Osteoblast (primary cell): ENCODE measurements at regions not wholly inside any gene's neighbourhood (a gene's known extent, or its start where the extent isn't known, plus 50 kb on each side); places are given as distances from the start of the nearest gene placed in this dataset. TPM values are rescaled to one million over a fixed set of nuclear protein-coding genes. Genes with fewer than 3 reads are reported as not detected.

Experiments
- DNase-seq: peaks from one replicate; pipeline ENCODE4 v3.0.0; 2011; ENCODE audit warnings: low spot score, mixed read lengths; ENCODE audit not compliant: insufficient read length; ENCODE audit errors: missing footprints
- H2AFZ ChIP-seq: 2 replicates; pipeline ENCODE4 v1.6.0; 2011; ENCODE audit warnings: mild to moderate bottlenecking, low read length
- H3K27ac ChIP-seq: 2 replicates; pipeline ENCODE4 v1.5.1; 2011; ENCODE audit warnings: mild to moderate bottlenecking, low read depth, low read length, moderate library complexity
- H3K27me3 ChIP-seq: 2 replicates; pipeline ENCODE4 v1.6.0; 2012; ENCODE audit warnings: mild to moderate bottlenecking, control low read depth, inconsistent platforms, low read length, moderate library complexity; ENCODE audit not compliant: insufficient read depth
- H3K36me3 ChIP-seq: 2 replicates; pipeline ENCODE4 v1.5.1; 2011; ENCODE audit warnings: mild to moderate bottlenecking, low read length, control low read depth, moderate library complexity; ENCODE audit not compliant: insufficient read depth
- H3K4me1 ChIP-seq: 2 replicates; pipeline ENCODE4 v1.5.1; 2011; ENCODE audit warnings: mild to moderate bottlenecking, low read length, control low read depth, moderate library complexity; ENCODE audit not compliant: insufficient read depth
- H3K4me2 ChIP-seq: 2 replicates; pipeline ENCODE4 v1.6.0; 2011; ENCODE audit warnings: mild to moderate bottlenecking, low read length; ENCODE audit not compliant: insufficient read depth
- H3K4me3 ChIP-seq: fragments of 200-600 bp; sonication (generic); 3 replicates; pipeline ENCODE4 v1.5.1; 2012; ENCODE audit warnings: mild to moderate bottlenecking, low read length, inconsistent platforms; ENCODE audit not compliant: insufficient read depth
- H3K79me2 ChIP-seq: 2 replicates; pipeline ENCODE4 v1.6.0; 2012; ENCODE audit warnings: mild to moderate bottlenecking, low read length, control low read depth, inconsistent platforms; ENCODE audit not compliant: insufficient read depth
- H3K9me3 ChIP-seq: 2 replicates; pipeline ENCODE4 v1.5.1; 2011; ENCODE audit warnings: low read depth, low read length, control low read depth
- H4K20me1 ChIP-seq: 2 replicates; pipeline ENCODE4 v1.6.0; 2012; ENCODE audit warnings: mild to moderate bottlenecking, low read length, control low read depth; ENCODE audit not compliant: insufficient read depth
- small RNA-seq: library from RNA; depleted of rRNA; stranded (forward); fragments of <200 nt; gene quantifications from one replicate; pipeline ENCODE3, GENCODE V24; 2012
- TF ChIP-seq, protein P1 (sequence below): IDR thresholded peaks from 2 replicates; pipeline ENCODE4 v1.5.1; 2011; ENCODE audit warnings: mild to moderate bottlenecking, low read depth, low read length, moderate library complexity; ENCODE audit errors: extremely low read depth

DNA sequence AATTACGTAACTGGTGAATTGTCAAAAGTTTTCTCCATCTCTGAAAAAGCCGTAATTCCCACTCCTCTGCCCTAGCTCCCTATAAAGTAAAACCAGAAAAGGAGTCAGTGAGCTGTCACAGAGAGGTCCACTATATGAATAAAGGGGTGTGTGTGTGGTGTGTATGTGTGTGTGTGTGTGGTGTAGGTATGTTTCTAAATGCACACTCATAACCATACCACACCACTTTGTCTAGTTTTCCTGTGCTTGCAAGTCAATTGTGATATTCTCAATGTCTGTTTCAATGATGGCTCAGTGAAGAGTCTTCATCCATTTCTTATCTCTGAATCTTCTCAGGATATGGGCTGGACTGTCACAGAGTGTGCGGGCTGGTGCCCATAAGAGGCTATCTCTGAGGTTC, 54.8 kb upstream of the CCDC68 start:
- no peaks in the 10 kb centered on the region for H3K27me3 ChIP-seq
- no peaks in the 10 kb centered on the region for H3K36me3 ChIP-seq
- no peak overlapping the region for H3K4me3 ChIP-seq
- TF ChIP-seq, protein P1, sequence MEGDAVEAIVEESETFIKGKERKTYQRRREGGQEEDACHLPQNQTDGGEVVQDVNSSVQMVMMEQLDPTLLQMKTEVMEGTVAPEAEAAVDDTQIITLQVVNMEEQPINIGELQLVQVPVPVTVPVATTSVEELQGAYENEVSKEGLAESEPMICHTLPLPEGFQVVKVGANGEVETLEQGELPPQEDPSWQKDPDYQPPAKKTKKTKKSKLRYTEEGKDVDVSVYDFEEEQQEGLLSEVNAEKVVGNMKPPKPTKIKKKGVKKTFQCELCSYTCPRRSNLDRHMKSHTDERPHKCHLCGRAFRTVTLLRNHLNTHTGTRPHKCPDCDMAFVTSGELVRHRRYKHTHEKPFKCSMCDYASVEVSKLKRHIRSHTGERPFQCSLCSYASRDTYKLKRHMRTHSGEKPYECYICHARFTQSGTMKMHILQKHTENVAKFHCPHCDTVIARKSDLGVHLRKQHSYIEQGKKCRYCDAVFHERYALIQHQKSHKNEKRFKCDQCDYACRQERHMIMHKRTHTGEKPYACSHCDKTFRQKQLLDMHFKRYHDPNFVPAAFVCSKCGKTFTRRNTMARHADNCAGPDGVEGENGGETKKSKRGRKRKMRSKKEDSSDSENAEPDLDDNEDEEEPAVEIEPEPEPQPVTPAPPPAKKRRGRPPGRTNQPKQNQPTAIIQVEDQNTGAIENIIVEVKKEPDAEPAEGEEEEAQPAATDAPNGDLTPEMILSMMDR: no peak
- no peaks in the 10 kb centered on the region for H4K20me1 ChIP-seq
- no peak for DNase-seq
- peaks cover 5% of the 10 kb centered on the region for H3K4me1 ChIP-seq
- no peak overlapping the region for H2AFZ ChIP-seq
- no peak overlapping the region for H3K27ac ChIP-seq
- H3K4me2 ChIP-seq: no peak overlapping the region
- H3K9me3 ChIP-seq: no peaks in the 10 kb centered on the region
- H3K79me2 ChIP-seq: no peaks in the 10 kb centered on the region

DNA sequence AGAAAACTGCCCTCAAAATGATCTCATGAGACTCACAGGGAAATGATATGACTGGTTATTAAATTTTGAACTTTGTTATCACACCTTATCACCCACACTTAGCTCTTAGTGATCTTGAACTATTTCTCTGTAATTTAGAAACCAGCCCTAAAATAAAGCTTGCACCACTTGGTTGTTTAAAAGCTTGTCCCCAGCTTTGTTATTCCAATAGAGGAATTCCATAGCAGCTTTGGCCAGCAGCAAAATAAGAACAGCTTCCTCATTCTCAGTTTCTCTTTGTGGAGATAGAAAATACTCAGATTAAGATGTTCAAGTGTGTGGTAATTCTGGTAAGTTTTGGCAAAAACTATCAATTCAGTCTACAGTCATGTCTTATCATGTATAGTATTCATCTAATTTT, 54.4 kb upstream of the CCDC68 start:
- TF ChIP-seq, protein P1: no peak
- H3K4me3 ChIP-seq: no peak overlapping the region

DNA sequence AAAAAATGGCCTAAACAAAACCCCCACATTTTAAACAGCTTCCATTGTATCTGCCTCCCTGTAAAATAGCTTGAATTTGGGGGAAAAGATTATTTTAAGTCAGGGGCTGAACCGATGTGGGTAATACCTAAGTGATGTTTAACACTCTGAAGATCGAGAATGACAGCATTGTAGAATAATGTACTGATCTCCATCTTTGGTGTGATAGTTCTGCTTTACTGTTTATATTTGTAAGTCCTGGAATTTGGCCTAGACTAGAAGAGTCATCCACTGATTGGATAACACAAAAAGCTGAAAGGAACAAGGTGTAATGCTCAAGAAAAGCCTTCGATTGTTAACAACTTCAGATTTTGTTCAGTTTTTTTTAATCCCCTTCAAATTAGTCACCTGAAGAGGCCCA, 53.8 kb upstream of the CCDC68 start:
- Histone ChIP-seq H3K4me3 (no peak overlapping the region), H3K27me3 (no peaks in the 10 kb centered on the region), H2AFZ (no peak overlapping the region), H3K4me1 (no peaks in the 10 kb centered on the region), H3K36me3 (no peaks in the 10 kb centered on the region), H4K20me1 (no peaks in the 10 kb centered on the region), H3K4me2 (no peak overlapping the region), H3K27ac (no peak overlapping the region), H3K9me3 (no peaks in the 10 kb centered on the region), H3K79me2 (no peaks in the 10 kb centered on the region)
- TF ChIP-seq, protein P1: no peak
- no peak for DNase-seq

More for the DNA sequence above, 54.4 kb upstream of the CCDC68 start:
- no peak overlapping the region for H3K4me2 ChIP-seq
- H3K79me2 ChIP-seq: no peaks in the 10 kb centered on the region
- no peaks in the 10 kb centered on the region for H3K9me3 ChIP-seq
- H4K20me1 ChIP-seq: no peaks in the 10 kb centered on the region
- H3K4me1 ChIP-seq: peaks cover under 1% of the 10 kb centered on the region
- no peaks in the 10 kb centered on the region for H3K27me3 ChIP-seq
- H2AFZ ChIP-seq: no peak overlapping the region
- no peaks in the 10 kb centered on the region for H3K36me3 ChIP-seq
- H3K27ac ChIP-seq: no peak overlapping the region
- DNase-seq: no peak

DNA sequence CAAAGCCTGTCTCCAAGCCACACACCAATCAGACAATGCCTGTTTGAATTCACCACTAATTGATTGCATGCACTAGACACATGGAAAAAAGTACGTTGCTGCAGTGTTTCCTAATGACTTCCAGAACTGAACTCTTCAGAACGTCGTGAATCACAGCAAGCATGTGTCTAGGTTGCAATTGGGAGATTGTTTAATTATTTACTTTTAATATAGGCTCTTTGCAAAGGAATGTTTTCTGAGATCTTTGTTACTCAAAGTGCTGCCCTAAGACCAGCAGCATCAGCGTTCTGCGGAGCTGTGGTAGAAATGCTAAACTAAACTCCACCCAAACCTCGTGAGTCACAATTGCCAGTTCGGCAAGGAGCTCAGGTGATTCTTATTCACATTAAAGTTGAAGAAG, 52.7 kb upstream of the CCDC68 start:
- H3K4me1 ChIP-seq: no peaks in the 10 kb centered on the region
- H3K4me3 ChIP-seq: no peak overlapping the region
- no peak overlapping the region for H3K4me2 ChIP-seq
- H2AFZ ChIP-seq: no peak overlapping the region
- no peaks in the 10 kb centered on the region for H3K36me3 ChIP-seq
- H3K79me2 ChIP-seq: no peaks in the 10 kb centered on the region
- H4K20me1 ChIP-seq: no peaks in the 10 kb centered on the region
- TF ChIP-seq, protein P1: no peak
- H3K27ac ChIP-seq: no peak overlapping the region
- peaks cover 9% of the 10 kb centered on the region for H3K27me3 ChIP-seq
- no peaks in the 10 kb centered on the region for H3K9me3 ChIP-seq
- DNase-seq: no peak

Small RNA genes in the stretch of these regions (small RNA-seq; reads per million reads assigned to genes)
- gene RNA5SP459: not detected
